ENCODE measurements at regions not wholly inside any gene's neighbourhood (a gene's known extent, or its start where the extent isn't known, plus 50 kb on each side); places are given as distances from the start of the nearest gene placed in this dataset.

DNA sequence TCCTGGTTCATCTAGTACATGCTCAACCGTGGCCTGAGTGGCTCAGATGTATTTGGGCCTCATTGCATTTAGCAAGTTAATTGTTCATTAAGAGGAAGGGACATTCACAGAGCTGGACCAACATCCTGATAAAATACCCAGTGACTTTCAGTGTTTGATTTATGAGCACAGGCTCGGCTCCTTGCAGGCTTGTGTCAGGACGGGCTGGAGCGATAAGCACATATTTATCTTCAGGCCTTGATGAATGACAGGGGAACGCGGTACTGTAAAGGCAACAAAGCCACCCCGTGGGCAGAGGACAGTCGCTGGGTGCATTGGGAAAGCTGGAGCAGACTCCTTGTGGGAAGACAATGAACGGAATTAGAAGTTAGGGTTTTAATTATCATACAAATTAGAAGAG lies 548.6 kb upstream of the HS6ST1 start:
- no peak for DNase-seq (ENCODE audit: low read depth)

DNA sequence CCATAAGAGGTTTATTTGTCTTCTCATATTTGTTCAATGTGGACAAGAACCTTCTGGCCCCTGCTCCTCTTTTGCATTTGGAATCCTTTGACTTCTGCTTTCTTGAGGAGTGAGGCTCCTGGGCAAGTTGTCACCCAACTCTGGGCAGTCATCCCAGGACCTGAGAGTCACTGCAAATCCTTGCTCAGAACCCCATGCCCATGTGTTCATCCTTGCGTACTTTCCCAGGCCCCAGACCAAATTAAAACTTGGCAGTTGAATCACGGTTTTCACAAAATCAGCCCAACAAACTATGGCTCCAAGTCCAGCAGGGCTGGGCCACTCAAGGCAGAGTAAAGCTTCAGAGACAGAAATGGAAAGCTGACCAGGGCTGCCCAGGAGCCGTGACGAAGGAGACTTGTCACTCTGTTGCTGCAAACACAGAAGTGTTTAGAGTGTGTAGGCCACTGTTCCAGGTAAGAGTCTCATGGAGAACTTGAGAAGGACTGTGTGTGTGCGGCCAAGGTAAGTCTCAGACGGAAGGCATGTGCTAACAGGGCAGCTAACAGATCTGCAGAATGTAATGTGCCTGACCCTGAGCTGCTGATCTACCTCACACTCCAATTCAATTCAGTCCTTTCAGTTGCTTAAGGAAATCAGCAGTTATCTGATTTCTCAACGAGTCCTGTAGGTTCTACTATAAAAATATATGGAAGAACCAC lies 549.4 kb upstream of the HS6ST1 start:
- DNase-seq (ENCODE audit: low read depth) = no peak

DNA sequence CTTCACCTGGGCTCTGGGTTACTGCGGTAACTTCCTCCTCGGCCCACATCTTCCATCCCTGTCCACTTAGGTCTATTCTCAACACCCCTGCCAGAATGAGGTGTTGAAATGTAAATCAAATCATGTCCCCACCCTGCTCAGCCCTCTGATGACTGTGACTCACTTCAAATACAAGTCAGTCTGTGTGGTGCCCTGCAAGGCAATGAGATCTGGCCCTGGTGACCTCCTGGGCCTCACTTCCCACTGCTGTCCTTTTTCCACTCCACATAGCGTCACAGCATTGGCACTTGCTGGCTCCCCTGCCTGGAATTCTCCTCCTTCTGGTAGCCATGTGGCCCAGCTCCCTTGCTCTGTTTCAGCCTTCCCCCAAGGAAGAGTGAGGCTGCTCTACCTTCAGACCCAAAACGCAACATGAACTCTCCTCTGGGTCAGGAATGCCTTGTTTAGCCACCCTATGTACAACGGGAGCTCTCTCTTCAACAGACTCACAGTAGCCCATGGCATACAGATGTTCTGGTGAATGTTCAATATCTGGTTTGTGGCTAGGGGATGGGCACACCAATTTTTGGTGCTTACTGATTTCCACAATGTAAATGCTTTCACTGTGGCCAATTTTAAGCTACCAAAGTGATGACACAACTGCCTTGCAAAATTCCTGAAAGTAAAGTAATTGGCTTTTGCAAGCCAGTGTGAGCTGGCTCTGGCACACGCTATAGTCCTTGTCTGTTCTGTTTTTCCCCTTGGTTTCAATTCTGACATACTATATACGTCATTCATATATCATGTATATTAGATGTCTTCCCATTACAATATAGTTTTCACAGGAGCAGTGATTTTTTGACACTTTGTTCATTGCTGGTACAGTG lies 550.3 kb upstream of the HS6ST1 start:
- DNase-seq (ENCODE audit: low read depth) = no peak

DNA sequence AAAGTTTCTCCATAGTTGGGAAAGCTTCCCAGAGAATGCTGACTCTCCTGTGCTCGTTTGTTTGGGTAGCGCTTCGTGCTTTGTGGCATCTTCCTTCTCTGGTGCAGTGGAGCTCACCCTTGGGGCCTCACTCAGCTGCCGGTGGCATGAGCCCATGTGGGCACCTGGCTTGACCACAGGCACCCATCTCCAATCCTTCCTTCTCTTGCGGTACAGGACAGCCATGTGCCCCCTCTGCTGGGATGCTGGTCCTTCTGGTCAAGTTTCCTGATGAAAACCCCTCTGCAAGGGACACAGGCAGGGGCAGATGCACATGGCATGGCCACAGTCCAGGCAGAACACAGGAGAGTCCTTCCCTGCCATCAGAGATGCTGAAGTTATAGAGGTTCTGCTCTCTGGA lies 555.9 kb upstream of the HS6ST1 start:
- DNase-seq (ENCODE audit: low read depth) = no peak

DNA sequence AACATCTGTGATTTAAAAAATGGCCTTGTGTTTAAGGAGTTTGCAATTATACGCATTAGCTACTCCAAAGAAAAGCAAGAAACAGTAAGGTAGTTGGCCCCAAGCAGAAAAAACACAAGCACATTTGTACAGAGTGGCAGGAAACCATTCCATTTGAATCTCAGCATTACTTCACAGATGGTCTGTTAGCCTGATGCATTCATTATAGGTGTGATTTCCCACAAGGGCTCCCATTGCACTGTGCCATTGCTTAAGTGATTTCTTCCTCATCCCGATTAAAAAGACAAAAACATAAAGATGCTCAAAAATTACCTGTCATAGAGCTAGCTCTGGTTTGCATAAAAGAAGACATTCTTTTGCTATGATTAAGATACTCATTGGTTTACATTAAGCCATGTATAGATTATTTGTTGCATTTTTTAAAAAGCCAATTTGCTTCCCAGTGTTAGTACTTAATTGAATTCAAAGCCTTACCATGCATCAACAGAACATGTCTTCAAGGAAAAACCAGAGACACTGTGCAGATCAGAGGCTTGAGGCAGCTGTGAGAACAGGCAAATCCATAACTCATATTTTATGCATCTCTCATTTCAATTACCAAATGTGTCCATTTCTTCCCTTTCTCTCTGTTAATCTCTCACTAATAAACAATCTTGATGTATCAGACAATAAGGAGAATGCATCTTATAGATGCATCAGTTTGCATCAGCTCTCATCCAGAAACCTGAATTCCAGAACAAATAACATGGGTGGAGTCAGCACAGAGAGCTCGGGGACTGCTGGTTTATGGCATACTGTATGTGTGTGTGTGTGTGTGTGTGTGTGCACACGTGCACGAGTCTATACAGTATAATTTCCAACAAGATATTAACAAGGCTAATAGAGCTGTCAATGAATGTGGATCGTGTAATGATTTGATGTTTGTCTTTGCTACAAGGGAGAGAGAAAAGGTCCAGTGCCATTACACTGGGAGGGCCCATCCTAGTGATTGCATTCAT lies 558.6 kb upstream of the HS6ST1 start:
- no peak for DNase-seq (ENCODE audit: low read depth)

DNA sequence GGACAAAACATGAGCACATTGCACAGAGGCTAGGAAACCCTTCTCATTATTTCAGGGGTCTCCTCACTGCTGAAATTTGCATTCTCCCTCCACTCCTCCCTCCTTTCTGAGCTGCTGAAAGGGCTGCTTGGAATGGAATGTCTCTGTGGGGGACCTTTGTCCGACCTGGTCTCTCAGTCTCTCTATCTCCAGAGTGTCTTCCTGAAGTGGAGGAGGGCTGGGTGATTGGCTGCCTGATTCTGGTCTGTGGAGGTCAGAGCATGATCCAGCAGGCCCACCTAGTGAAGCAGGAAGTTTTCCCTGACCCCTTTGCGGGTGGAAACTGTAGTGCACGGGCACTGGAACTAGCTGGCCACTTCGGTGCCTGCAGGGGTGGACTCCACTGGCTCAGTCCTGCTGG lies 560.5 kb upstream of the HS6ST1 start:
- no peak for DNase-seq (ENCODE audit: low read depth)

DNA sequence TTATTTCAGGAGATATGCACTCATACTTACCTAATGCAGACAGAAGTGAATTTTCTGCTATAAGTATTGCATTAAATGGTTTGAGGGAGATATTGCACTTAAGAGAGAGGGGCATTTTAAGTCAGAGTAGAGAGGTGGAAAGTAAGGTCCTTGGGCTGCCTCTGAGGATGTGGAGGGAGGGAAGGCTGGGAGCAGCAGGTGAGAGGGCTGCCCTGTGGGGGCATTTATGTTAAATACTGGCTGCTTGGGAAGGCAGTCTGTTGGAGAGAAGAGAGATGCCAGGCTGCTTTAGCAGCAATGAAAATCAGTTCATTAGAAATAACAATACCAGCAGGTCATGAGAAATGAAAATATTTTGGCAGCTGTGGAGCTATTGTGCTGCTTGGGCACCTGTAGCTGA lies 576.2 kb upstream of the HS6ST1 start:
- no peak for DNase-seq (ENCODE audit: low read depth)

DNA sequence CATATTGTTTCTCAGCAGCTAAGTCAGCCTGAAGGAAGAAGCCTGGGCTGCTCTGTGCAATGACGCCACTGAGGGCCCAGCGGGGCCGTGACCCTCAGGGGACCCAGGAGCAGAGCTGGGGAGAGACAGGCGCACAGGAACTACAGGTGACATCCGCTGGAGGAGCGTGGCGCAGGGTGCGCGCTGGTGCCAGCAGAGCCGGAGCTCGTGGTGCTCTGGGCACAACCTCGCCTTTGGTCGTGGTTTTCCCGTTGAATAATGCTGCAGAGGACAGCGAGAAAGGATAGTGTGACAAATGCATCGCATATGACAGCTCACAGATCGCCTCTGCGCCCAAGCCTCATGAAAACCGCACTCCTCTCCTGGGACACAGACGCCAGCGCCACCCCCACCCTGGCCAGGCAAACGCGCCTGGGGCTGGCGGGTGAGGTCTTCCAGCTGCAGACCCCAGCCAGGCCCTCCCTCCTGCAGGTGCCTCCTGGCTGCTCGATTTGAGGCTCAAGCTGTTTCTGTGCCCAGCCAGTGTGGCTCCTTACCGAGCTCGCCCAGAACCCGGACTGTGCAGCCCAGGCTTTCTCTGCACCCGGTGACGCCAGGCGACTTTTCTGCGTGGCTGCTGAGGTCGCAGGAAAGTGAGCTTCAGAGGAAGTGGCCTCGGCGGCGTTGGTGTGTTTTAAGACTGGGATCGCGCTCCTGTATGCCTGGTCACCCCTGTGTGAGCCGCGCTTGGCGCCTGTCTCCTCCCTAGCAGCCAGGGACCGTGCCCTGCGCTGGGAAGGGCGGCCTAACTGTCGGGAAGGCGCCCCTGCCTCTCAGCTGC lies 583.1 kb upstream of the HS6ST1 start:
- no peak for DNase-seq (ENCODE audit: low read depth)

DNA sequence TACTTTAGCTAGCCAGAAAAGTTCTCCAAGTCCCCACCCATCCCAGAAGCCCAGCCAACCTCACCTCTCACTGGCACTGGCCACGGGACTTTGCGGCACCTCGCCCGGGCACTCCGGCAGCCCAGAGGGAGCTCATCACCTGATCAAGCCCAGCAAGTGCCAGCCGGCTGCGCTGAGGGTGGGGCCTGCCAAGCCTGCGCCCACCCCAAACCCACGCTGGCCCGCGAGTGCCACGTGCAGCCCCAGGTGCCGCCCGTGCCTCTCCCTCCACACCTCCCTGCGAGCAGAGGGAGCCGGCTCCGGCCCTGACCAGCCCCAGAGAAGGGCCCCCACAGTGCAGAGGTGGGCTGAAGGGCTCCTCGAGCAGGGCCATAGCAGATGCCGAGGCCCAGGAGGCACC lies 585.0 kb upstream of the HS6ST1 start:
- DNase-seq (ENCODE audit: low read depth) = no peak

DNA sequence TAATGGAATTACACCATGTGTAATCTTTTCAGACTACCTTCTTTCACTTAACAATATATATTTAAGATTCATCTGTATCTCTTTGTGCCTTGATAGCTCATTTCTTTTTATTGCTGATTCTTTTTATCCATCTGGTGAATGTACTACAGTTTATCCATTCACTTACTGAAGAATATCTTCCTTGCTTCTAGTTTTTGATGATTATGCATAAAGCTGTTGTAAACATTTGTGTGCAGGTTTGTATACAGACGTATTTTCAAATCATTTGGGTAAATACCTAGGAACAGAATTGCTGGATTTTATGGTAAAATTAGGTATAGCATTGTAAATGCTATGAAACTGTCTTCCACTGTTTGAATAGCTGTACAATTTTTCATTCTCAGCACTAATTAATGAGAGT lies 592.6 kb upstream of the HS6ST1 start:
- DNase-seq (ENCODE audit: low read depth) = no peak

DNA sequence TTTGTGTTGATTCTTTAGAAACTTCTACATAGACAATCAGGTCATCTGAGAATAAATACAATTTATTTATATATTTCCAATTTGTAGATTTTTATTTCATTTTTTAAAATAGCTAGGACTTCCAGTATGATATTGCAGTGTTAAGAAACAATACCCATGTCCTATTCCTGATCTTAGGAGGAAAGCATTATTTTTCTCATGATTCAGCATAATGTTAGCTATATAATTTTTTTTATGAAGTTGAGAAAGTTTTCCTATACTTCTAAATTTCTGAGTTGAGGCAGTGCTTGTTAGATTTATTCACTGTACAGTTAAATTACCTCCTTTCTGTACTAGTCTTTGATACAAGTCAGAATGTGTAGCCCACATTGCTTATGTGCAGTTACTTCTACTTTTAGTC lies 595.7 kb upstream of the HS6ST1 start:
- DNase-seq (ENCODE audit: low read depth) = no peak

DNA sequence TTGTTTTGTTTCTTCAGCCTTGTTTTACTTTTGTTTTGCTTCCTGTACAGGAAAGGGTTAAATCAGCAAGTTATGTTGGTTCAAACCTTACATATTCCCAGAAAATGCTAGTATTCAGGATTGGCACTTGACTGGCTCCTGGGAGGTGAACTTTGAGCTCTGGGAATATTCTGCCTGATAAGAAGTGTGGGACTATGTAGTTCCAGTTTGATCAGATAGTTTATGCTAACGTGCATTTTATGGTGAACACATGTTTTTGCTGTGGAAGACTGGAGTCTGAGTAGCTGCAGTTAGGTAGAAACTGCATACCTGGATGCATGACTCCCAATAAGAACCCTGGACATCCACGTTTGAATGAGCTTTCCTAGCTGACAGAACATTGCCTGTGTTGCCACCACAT lies 603.1 kb upstream of the HS6ST1 start:
- DNase-seq (ENCODE audit: low read depth) = no peak

DNA sequence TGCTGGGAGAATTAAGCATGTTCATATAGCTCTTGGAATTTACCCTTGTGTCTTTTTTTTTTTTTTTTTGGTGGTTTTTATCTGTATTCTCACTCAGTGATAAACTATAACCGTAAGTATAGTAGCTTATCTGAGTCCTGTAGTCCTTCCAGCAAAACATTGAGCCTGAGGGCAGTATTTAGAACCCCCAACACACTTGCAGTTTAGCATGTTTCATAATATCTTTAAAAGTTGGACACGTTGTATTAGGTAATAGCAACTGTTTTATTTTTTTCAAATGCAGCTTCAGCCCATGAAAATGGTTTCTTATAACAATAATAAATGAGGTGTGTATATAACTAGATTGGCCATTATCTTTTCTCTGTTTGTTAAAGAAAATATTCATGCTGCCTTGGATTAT lies 603.5 kb upstream of the HS6ST1 start:
- no peak for DNase-seq (ENCODE audit: low read depth)

DNA sequence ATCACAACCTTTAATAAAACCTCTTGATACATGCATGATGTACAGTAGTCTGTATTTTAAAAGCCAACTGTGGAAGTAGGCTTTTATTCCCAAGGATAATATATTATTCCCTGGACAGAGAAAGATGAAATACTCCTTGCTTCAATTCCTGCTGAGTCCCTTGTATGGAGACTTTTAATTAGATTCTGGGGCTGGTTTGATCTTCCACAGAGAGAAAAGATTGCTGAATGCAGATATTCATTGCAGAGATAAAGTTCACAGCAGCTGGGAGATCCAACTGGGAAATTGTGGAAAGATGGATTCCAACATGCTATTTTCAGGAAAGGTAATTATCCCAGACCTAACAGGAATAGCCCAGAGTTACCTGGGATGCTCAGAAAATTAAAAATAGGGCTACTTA lies 607.0 kb upstream of the HS6ST1 start:
- DNase-seq (ENCODE audit: low read depth) = no peak

DNA sequence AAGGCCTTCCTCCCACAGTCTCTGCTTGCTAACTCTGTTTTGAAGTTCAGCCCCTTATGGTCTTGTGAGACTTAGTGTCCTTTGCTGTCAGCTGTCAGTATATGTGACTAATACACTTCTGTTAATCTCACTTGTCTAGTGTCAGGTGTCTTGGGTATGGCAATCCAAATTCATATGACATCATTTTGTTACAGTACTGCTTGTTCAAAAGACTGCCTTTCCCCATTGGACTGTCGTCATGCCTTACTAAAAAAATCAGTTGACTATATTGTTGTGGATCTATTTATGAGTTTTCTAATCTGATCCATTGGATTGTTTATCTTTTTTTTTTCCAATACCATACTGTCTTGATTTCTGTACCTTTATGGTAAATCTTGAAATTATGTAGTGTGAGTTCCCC lies 611.4 kb upstream of the HS6ST1 start:
- no peak for DNase-seq (ENCODE audit: low read depth)

DNA sequence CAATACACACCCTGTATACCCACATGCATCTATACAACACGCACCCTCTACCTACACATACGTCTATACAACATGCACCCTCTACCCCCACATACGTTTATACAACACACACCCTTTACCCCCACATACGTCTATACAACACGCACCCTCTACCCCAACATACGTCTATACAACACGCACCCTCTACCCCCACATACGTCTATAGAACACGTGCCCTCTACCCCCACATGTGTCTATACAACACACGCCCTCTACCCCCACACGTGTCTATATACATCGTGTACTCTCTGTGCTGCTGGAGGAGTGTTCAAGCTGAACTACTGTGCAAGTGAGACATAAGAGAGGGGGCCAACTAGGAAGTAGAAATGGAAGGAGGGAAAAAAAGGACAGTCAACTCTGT lies 621.7 kb upstream of the HS6ST1 start:
- no peak for DNase-seq (ENCODE audit: low read depth)

DNA sequence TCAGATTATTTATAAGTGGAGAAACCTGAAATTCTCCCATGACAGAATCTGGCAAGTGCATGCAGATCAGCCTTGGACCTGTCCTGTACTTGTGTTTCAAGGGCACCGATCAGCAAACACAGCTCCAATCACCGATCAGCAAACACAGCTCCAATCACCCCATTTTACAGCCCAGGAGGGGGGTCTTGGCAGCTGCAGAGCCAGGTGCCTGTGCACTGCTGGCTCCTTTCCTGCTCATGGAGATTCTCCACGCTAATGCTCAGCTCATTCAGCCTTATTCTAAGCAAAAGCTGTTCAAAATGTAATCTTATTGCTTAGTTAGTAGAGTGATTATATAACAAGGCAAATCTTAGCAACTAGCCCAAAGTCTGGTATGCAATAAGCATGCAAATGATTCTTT lies 623.1 kb upstream of the HS6ST1 start:
- DNase-seq (ENCODE audit: low read depth) = no peak

DNA sequence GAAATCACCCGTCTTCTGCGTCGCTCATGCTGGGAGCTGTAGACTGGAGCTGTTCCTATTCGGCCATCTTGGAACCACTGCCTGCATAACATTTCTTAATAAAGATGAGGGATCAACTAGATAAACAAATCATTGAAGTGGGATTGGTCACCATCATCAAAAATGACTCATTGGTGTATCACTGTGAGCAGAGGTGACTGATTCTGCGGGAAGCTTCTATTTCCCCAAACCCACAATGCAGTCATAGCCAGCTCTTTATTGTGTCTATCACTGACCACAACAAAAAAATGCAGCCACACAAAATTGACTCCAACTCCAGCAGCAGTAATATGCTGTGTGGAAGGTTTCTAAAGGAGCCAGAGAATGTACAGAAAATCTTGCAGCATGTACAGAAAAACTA lies 630.7 kb upstream of the HS6ST1 start:
- DNase-seq (ENCODE audit: low read depth) = peak; percentile 15

DNA sequence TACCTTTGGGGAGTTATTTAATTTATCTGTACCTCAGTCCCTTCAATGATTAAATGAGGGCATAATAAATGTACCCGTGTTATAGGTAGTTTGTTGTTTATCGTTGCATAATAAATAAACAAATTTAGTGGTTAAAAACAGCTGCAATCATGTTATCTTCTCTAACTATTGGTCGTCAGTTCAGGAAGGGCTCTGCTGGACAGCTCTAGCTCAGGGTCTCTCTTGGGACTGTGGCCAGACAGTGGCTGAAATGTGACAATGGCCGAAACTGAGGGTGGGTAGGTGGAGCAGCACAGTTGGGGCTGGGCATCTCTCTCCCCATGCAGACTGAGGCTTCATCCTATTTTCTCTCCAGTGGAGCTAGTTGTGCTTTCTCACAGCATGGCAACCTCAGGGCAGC lies 632.1 kb upstream of the HS6ST1 start:
- no peak for DNase-seq (ENCODE audit: low read depth)

DNA sequence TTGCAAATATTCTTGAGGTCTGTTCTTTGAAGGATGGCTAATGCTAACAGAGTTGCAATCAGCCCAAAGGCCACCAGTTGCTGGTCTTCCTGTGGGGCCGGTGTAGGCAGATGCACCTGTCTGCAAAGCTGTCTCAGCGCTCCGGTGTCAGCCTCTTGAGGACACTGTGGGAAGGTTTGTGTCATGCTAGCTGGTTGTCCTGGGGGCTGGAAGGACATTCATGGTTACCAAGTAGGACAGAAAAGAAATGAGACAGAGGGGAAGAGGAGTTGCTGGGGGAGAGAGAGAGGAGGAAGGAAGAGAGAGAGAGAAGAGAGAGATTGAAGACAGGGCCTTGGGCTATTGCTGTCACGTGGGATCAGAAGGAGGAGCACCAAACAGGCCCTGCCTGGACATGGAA lies 639.6 kb upstream of the HS6ST1 start:
- no peak for DNase-seq (ENCODE audit: low read depth)

DNA sequence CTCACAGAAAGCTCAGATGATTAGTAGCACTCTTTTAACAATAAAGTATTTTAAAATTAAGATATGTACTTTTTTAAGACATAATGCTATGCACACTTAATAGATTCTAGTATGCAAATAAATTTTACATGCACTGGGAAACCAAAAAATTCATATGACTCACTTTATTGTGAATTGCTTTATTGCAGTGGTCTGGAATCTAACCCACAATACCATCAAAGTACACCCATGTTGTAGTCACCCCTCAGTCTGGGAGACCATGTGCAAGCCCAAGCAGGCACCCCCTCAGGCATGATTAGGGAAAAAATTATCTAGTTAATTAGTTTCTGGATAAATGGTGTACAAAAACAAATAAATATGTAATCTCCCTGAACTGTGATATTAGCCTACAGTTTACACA lies 649.0 kb upstream of the HS6ST1 start:
- no peak for DNase-seq (ENCODE audit: low read depth)

Data from RPMI7951 (cell line).